SK-N-SH (cell line): ENCODE measurements at regions not wholly inside any gene's neighbourhood (a gene's known extent, or its start where the extent isn't known, plus 50 kb on each side); places are given as distances from the start of the nearest gene placed in this dataset.

Experiments used
- EP300 ChIP-seq, 2 experiments: IDR thresholded peaks; 2 replicates each; pipeline versions ENCODE4 v1.4.0 to v1.6.1; 2012; ENCODE audit warnings: borderline replicate concordance in 1 of 2, low read depth in 1 of 2, low read length in 1 of 2
- EZH2phosphoT487 ChIP-seq: fragments of 200-600 bp; sonication (generic); IDR thresholded peaks from 2 replicates; pipeline ENCODE4 v1.6.1; 2017; ENCODE audit warnings: low read depth, mixed run types, mild to moderate bottlenecking, antibody characterized with exemption, moderate library complexity, borderline replicate concordance
- FOXJ3 ChIP-seq: sonication (generic); formaldehyde crosslinking; IDR thresholded peaks from 2 replicates; pipeline ENCODE4 v1.5.1; 2020; ENCODE audit warnings: mild to moderate bottlenecking, missing genetic modification reagents
- RAD21 ChIP-seq: IDR thresholded peaks from 2 replicates; pipeline ENCODE4 v1.6.1; 2012; ENCODE audit warnings: mild to moderate bottlenecking, low read length
- RFX5 ChIP-seq: IDR thresholded peaks from 2 replicates; pipeline ENCODE4 v1.6.1; 2012; ENCODE audit warnings: mild to moderate bottlenecking, improper control_type of control experiment, low read length
- SMC3 ChIP-seq: IDR thresholded peaks from 2 replicates; pipeline ENCODE4 v1.6.1; 2012; ENCODE audit warnings: low read depth, low read length, improper control_type of control experiment
- TF ChIP-seq, protein P1 (sequence below): IDR thresholded peaks from 2 replicates; pipeline ENCODE4 v1.6.1; 2012; ENCODE audit warnings: mild to moderate bottlenecking, low read depth, low read length, moderate library complexity
- TF ChIP-seq, protein P2 (sequence below): fragments of 150-350 bp; IDR thresholded peaks from 2 replicates; pipeline ENCODE4 v1.6.1; 2017; ENCODE audit warnings: antibody characterized with exemption, low read length, low read depth, borderline replicate concordance
- TF ChIP-seq, protein P3 (sequence below): fragments of 200-600 bp; sonication (generic); IDR thresholded peaks from 2 replicates; pipeline ENCODE4 v1.6.1; 2017; ENCODE audit warnings: antibody characterized with exemption, mild to moderate bottlenecking, moderate library complexity

DNA sequence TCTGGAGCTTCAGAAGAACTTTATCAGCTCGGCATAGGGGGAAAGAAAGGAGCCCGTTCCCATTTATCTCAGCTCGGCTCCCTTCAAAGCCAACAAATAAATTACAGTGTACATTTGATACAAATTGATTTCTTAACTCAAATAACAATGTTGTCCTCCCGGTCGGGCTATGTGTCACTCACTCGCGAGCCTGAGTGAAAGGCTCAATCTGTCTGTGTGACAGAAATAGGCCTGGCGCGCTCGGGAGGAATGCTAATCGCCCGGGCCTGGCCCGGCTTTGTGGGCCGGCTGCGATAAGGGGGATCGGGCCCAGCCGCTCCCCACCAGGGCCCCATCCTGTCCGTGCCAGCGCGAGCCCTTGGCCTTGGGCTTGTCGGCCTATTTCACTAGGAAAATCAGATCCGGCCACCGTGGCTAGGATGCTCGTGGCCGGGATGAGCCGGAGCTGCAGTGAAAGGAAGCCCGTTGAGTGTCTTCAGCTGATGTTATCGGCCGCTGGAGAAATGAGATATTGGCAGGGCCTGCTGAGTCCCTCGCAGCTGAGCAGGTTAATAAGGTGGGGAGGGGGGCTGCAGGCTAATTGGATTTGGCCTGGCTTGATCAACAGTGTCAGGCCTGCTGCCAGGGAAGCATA is 258.7 kb downstream of the IRX1 start:
- TF ChIP-seq EZH2phosphoT487 (no peak), RAD21 (no peak), SMC3 (no peak), EP300 (IDR thresholded peaks at IDR 0.05; ENCODE audit: borderline replicate concordance in 1 of 2, low read depth in 1 of 2, low read length in 1 of 2) (no peak), RFX5 (no peak), FOXJ3 (CRISPR knock-in tag) (no peak)
- TF ChIP-seq, protein P1, sequence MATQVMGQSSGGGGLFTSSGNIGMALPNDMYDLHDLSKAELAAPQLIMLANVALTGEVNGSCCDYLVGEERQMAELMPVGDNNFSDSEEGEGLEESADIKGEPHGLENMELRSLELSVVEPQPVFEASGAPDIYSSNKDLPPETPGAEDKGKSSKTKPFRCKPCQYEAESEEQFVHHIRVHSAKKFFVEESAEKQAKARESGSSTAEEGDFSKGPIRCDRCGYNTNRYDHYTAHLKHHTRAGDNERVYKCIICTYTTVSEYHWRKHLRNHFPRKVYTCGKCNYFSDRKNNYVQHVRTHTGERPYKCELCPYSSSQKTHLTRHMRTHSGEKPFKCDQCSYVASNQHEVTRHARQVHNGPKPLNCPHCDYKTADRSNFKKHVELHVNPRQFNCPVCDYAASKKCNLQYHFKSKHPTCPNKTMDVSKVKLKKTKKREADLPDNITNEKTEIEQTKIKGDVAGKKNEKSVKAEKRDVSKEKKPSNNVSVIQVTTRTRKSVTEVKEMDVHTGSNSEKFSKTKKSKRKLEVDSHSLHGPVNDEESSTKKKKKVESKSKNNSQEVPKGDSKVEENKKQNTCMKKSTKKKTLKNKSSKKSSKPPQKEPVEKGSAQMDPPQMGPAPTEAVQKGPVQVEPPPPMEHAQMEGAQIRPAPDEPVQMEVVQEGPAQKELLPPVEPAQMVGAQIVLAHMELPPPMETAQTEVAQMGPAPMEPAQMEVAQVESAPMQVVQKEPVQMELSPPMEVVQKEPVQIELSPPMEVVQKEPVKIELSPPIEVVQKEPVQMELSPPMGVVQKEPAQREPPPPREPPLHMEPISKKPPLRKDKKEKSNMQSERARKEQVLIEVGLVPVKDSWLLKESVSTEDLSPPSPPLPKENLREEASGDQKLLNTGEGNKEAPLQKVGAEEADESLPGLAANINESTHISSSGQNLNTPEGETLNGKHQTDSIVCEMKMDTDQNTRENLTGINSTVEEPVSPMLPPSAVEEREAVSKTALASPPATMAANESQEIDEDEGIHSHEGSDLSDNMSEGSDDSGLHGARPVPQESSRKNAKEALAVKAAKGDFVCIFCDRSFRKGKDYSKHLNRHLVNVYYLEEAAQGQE: no peak
- TF ChIP-seq, protein P2, sequence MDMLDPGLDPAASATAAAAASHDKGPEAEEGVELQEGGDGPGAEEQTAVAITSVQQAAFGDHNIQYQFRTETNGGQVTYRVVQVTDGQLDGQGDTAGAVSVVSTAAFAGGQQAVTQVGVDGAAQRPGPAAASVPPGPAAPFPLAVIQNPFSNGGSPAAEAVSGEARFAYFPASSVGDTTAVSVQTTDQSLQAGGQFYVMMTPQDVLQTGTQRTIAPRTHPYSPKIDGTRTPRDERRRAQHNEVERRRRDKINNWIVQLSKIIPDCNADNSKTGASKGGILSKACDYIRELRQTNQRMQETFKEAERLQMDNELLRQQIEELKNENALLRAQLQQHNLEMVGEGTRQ: no peak
- TF ChIP-seq, protein P3, sequence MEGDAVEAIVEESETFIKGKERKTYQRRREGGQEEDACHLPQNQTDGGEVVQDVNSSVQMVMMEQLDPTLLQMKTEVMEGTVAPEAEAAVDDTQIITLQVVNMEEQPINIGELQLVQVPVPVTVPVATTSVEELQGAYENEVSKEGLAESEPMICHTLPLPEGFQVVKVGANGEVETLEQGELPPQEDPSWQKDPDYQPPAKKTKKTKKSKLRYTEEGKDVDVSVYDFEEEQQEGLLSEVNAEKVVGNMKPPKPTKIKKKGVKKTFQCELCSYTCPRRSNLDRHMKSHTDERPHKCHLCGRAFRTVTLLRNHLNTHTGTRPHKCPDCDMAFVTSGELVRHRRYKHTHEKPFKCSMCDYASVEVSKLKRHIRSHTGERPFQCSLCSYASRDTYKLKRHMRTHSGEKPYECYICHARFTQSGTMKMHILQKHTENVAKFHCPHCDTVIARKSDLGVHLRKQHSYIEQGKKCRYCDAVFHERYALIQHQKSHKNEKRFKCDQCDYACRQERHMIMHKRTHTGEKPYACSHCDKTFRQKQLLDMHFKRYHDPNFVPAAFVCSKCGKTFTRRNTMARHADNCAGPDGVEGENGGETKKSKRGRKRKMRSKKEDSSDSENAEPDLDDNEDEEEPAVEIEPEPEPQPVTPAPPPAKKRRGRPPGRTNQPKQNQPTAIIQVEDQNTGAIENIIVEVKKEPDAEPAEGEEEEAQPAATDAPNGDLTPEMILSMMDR: no peak
